Fibroblast of the aortic adventitia (primary cell): ENCODE measurements at regions not wholly inside any gene's neighbourhood (a gene's known extent, or its start where the extent isn't known, plus 50 kb on each side); places are given as distances from the start of the nearest gene placed in this dataset.

Experiments used
- DNase-seq: peaks from one replicate; pipeline ENCODE4 v3.0.0-alpha.2; 2010; ENCODE audit warnings: low read depth
- H3K4me3 ChIP-seq: 2 replicates; pipeline ENCODE4 v1.5.1; 2011; ENCODE audit warnings: low read depth, mild to moderate bottlenecking, control low read depth, low read length, moderate library complexity
- TF ChIP-seq, protein P1 (sequence below): IDR thresholded peaks from 2 replicates; pipeline ENCODE4 v1.5.1; 2011; ENCODE audit warnings: mild to moderate bottlenecking, low read length, control low read depth, inconsistent platforms; ENCODE audit not compliant: insufficient read depth

DNA sequence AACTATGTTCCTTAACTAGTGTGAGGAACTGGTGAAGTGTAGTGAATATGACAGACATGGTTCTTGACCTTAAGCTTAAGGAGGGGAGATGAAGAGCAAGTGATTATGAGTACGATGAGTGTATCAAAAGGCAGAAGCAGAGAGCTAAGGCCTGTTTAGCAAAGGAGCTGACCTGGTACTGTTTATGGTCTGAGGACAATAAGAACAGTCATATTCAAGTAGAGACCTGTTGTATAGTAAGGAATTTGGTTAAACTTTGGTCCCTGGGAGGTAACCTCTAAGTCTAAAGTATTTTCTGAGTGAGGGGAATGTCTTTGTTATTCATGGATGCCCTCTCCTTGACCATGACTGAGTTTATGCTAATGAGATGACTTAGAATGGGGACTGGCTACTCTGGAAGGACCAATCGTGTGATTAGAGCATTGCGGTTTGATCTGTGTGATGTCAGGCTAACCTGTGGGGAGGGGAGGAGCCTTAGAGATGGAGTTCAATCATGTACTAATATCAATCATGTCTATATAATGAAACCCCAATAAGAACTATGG, 389.3 kb downstream of the BMP4 start:
- no peak overlapping the region for H3K4me3 ChIP-seq
- DNase-seq = no peak
- TF ChIP-seq, protein P1, sequence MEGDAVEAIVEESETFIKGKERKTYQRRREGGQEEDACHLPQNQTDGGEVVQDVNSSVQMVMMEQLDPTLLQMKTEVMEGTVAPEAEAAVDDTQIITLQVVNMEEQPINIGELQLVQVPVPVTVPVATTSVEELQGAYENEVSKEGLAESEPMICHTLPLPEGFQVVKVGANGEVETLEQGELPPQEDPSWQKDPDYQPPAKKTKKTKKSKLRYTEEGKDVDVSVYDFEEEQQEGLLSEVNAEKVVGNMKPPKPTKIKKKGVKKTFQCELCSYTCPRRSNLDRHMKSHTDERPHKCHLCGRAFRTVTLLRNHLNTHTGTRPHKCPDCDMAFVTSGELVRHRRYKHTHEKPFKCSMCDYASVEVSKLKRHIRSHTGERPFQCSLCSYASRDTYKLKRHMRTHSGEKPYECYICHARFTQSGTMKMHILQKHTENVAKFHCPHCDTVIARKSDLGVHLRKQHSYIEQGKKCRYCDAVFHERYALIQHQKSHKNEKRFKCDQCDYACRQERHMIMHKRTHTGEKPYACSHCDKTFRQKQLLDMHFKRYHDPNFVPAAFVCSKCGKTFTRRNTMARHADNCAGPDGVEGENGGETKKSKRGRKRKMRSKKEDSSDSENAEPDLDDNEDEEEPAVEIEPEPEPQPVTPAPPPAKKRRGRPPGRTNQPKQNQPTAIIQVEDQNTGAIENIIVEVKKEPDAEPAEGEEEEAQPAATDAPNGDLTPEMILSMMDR = no peak

DNA sequence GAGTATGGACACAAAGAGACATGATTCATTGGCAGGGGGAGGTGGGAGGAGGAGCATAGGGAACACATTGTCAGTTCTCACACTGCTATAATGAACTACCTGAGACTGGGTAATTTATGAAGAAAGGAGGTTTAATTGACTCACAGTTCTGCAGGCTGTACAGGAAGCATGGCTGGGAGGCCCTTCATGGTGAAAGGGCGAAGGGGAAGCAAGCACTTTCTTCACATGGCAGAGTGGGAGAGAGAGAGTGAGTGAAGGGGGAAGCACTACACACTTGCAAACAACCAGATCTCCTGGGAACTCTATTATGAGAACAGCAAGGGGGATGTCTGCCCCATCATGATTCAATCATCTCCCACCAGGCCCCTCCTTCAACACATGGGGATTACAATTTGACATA, 391.8 kb downstream of the BMP4 start:
- TF ChIP-seq, protein P1 = no peak
- DNase-seq = no peak
- no peak overlapping the region for H3K4me3 ChIP-seq

- DNase-seq = no peak
- H3K4me3 ChIP-seq = no peak overlapping the region
- TF ChIP-seq, protein P1 = no peak
Observed at GRCh38 chr14:53563628-53564027, 393.0 kb downstream of the BMP4 start.

- DNase-seq = no peak
- TF ChIP-seq, protein P1 = no peak
Observed at GRCh38 chr14:53553221-53553620, 400.1 kb upstream of the DDHD1 start.

GRCh38 chr14:53551862-53552261, 398.7 kb upstream of the DDHD1 start:
- TF ChIP-seq, protein P1 = no peak
- no peak for DNase-seq
- no peak overlapping the region for H3K4me3 ChIP-seq

More at GRCh38 chr14:53553221-53553620, 400.1 kb upstream of the DDHD1 start:
- no peak overlapping the region for H3K4me3 ChIP-seq

GRCh38 chr14:53550776-53551175, 397.7 kb upstream of the DDHD1 start:
- TF ChIP-seq, protein P1 = no peak
- DNase-seq = no peak
- no peak overlapping the region for H3K4me3 ChIP-seq

DNA sequence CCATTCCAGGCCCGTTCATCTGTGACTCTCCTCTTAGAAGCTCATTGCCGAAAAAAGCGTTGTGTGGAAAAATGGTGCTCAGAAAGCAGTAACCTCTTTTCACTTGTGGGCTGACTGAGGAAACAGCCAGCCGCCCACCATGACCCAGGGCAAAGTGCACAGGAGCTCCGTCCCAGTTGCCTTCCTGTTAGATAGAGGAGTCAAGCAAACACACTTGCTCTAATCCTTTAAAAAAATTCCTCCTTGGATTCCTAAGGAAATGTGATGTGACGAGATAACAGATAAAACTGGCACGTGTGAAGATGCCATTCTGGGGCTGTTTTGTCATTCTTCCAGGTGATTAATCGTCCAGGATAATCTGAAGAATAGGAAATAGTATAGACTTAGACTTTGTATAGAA, 396.8 kb upstream of the DDHD1 start:
- H3K4me3 ChIP-seq = no peak overlapping the region
- DNase-seq = no peak
- TF ChIP-seq, protein P1 = no peak
